ENCODE measurements at regions not wholly inside any gene's neighbourhood (a gene's known extent, or its start where the extent isn't known, plus 50 kb on each side); places are given as distances from the start of the nearest gene placed in this dataset.
"Not testable (repeated sequence)": the region's sequence is repeated elsewhere in the genome, so short reads cannot be mapped to it uniquely, and the experiment has no call there.

DNA sequence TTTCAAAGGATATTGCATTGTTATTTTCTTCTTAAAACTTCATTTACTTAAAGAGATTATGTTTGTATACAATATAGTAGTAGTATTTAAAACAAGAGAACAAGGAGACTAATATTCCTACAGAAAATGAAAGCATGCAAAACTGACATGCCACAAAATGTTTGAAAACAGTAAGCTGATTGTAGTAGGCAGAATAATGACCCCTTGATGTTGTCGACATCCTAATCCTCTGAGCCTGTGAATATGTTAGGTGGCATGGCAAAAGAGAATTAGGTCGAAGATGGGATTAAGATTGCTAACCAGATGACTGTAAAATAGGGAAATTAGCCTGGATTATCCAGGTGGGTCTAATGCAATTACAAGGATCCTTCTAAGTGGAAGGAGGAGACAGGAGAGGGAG is 522.2 kb upstream of the NR3C2 start:
- DNase-seq (ENCODE audit: low spot score in 2 of 2) (no peak), FAIRE-seq (no peak)

DNA sequence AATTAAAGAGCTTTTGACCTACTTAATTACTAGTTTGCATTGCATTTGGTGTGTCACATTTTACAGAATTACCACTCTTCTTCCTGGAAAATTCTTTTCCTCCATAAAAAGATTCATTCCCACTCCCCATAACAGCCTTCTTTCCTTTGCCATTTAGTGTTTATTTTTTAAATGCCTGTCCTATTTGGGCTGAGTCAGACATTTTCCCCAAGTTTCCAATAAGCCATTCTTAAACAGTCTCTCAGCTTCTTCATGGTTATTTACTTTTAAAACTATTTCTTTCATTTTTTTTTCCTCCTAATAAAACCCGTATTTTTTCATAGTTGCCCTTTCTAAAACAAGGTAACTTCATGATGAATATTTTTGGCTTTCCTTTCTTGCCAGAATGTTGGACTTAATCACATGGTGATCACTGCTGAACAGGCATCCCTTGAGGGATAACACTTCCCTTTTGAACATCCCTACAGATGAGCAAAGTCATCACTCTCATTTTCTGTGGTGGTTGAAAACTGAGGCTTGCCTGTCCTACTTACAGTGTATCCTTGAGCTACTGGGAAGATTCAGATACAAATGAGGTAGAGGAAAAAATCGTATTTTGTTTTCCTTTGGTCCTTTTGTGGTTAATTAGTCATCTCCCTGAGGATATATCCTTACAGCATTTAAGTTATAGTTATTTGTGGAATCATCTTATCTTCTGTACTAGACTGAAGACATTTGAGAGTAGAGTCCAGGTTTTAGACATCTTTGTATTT is 520.5 kb upstream of the NR3C2 start:
- FAIRE-seq (no peak), DNase-seq (ENCODE audit: low spot score in 2 of 2) (no peak)

DNA sequence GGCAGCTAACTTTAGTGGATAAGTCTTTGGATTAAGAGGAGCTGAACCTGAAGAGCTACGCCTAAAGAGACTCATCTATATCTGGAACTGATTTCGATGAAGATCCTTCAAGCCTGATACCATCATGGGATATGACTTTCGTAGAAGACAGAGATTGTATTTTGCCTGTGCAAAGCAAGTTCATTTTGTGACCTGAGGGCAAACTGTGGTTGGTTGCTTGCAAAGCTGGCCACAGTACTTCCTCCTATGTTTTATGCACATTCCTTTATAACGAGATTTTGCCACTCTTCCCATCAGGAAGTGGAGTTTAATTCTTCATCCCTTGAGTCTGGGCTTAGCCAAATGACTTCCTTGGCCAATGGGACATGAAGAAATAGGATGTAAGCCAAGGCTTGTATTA is 519.3 kb upstream of the NR3C2 start:
- no peak for FAIRE-seq
- DNase-seq (ENCODE audit: low spot score in 2 of 2), result no peak

DNA sequence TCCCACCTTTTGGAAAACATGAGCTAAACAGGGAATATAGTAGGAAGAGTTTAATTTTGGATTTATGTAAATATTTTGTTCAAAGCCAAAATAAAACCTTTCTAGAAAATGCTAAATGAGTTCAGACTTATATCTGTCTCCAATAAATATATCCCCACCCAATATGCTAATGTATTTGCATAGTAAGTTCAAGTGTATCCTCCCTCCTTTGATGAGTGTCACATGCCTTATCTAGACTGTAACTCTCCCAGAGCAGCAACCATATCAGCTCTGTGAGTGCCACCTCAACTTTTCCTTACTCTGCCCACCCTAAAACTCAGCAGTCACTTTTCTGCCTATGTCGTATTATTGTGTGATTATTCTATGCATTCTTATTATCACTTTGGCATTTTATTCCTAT is 516.1 kb upstream of the NR3C2 start:
- no peak for DNase-seq (ENCODE audit: low spot score in 2 of 2)
- no peak for FAIRE-seq

DNA sequence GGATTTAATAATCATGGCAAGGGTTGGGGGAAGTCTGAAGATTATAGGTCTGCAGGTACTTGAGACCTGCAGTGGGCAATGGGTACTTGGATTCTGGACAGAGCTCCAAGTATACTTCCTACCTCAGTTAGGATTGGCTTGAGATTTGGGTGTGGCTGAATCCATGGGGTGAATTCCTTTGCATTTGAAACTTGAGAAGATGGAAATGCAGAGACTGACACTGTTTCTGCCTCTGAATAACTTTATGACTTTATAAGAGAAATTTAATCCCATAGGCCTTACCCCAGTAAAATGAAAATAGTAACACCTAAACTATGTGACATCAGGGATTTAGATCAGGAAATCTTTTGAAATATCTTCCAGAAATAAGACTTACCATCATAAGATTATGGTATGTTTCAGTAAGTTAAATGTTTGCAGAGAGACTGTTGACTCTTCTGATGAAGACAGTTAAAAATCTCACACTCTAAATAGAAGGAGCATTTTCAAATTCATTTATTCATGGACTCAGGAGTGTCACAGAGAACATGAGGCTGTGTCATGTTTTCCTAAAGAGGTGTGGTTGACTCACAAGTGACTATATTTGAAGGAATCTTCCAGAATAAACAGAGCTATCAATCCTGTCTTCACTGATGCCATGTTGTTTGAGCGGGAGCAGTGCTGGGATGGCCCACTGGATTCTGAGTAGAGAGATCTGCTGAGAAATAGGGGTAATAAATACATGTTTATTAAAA is 513.5 kb upstream of the NR3C2 start:
- DNase-seq (ENCODE audit: low spot score in 2 of 2), result no peak
- no peak for FAIRE-seq

DNA sequence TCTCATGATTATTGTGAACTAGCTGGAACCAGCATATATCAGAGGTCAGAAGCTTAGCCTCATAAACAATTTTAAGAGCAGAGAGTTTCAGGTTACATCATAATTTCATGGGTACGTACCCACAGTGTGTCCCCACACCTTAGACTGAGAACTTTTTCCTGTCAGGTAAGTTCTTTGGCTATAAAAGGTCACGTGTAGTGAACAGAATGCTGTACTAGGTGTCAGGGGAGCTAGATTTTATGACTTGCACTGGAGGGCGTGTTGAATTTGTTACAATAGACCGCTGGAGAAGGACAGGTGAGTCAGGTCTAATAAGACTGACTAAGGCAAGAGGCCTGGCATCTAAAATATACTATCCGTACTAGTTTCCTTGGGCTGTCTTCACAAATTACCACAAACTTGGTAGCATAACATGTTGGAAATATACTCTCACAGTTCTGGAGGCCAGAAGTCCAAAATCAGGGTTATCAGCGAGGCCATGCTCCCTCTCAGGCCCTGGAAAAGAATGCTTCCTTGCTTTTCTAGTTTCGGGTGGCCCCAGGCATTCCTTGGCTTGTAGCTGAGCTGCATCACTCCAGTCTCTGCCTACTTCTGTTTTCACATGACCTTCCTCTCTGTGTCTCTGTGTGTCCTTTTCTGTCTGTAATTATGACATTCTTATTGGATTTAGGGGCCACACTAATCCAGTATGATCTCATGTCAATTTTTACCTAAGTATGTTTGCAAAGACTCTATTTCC is 512.0 kb upstream of the NR3C2 start:
- FAIRE-seq (no peak), DNase-seq (ENCODE audit: low spot score in 2 of 2) (no peak)

DNA sequence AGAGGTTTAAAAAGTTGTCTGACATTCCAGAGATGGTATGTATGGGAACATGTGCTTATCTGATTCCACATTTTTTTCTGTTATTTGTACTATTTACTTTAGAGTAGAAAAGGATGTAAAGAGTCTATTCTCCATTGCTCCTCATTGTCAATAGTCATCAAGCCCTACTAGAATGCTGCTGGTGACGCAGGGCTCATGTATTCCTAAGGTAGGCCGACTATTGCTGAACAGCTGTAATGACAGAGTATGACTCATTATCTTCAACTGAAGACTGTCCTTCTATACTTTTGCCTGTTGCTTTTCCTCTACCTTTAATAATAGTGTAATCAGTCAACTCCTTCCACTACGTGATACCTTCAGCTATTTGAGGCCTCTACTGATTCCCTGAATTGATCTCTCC is 509.1 kb upstream of the NR3C2 start:
- FAIRE-seq (no peak), DNase-seq (ENCODE audit: low spot score in 2 of 2) (no peak)

DNA sequence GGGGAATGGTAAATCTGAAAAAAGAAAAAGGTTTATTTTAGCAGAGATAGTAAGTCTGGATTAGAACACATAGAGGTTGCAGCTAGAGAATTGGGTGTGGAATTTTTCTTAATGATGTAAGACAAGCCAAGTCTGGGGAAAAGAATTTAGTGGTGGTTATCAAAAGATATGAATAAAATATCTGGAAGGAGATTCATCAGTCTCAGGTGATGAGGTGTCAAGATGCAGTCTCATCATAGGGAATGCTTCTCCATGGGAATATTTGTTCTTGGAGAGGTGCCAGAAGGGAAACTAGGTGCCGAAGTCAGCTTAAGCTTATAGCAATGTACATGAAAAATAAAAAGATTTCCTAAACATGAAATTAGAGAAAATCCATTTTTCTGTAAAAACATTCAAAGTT is 504.1 kb upstream of the NR3C2 start:
- DNase-seq (ENCODE audit: low spot score in 2 of 2) (no peak), FAIRE-seq (no peak)

DNA sequence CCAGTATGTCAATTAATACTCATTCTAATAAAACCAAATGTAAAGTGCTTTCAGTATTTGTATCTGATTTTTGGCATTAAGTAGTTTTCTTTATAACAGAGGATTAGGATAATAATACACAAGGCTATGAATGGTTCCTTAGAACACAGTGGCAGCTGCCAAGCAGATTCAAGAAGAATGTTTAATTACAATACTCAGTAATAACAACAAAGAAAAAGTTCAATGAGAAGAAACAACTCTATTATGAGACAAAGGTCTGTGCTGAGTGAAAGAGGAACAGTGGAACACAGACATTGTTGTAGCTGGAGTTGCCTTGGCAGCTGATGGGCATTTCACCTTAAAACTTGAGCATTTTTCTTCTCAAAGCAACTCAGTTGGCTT is 502.6 kb upstream of the NR3C2 start:
- DNase-seq (ENCODE audit: low spot score in 2 of 2) (no peak), FAIRE-seq (no peak)

DNA sequence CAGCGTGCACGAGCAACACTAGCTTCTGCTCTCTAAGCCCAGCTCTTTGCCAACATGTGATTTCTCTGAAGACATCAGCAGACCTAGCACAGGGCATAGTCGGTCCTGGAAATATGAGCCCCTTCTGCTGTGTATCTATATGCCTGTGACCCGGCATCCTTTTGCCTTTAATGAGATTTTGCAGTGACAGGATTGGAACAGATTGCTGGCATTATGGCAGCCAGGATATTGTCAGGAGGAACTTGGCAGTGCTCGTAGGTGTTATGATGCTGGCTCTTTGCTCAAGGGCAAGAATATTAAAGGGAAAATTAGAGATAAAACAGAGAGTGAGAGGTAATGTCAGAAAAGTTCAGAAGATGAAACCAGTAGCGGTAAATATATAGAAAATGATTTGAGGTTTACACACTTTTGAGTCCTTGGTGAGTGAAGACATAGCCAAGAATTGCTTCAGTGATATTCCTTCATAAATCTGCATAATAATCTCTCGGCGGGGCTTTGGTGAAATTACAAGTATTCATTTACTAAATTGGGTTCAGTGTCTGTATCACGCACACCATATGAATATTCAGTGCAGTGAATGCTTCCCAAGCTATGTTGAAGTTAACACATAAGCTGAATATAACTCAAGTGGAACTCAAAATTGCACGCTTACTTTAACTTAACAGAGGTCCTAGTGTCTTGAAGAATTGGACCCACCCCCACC is 502.1 kb upstream of the NR3C2 start:
- FAIRE-seq, result no peak
- DNase-seq (ENCODE audit: low spot score in 2 of 2), result no peak

DNA sequence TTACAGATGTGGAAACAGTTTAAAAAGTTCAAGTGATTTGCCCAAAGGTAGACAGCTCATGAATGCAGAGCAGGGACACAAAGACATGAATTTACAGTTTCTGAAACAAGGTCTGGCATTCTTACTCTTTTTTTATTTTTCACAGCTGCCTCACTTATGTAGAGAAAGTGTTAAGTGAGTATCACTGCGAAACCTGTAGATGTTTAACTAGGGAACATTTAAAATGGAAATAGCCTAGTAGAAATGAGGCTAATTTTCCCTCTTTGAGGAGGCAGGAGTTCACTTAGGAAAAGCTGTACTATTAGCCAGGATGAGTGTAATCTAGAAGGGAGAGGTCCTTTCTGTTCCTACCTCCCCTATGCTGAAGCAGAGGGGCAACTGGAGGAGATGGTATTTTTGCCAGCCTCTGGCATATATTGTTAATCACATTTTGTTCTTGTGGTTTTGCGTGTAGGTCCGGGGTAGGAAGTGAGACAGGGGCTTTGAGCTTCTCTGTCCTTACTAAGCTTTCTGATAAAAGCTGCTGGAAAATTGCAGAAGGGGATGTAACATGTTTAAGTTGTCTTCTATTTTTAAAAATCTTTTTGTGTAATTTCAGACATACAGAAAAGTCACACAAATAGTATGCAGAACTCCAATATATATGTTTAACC is 492.8 kb upstream of the NR3C2 start:
- no peak for DNase-seq (ENCODE audit: low spot score in 2 of 2)
- no peak for FAIRE-seq

DNA sequence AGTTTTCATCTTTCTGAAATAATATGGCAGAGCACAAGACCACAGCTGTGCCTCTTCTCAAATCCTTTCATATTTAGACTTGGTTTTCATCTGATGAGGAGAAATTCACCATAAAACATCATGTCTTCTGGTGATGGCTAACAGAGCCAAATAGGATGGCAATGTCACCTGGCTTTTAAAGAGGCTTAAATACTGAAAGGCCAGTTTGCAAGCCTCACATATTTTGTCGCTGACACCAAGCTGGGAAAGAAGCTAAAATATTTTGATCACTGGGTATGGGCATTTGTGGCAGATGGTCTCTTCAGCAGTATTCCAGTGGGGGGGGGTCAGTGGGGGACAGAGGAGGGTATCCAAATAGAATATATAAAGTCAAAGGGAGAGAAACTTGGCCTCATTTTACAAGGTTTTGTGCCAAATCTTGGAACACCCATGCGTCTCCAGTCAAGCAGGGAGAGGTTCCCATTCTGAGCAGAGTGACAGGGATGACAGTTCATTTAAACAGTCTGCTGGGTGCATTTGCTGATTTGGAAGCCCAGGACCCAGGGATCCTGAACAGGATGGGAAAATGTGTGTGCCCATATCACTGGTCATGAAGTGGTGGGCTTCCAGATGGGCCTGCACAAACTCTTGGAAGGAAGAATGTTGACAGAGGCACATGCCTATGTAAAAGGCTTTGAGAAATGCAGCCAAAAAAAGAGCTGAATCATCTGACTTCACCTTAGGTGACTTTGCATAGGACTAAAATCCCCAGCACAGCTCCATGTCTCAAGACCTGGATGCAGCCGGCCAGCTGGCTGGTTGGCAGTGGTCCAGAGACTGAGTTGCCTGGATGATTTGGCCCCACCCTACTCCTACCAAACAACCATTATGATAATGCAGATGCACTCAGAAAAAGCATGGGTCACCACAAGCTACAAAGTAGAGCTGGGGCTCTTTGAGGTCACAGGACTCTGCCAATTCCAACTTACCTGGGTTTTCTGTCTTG is 484.4 kb upstream of the NR3C2 start:
- FAIRE-seq (no peak), DNase-seq (ENCODE audit: low spot score in 2 of 2) (no peak)

DNA sequence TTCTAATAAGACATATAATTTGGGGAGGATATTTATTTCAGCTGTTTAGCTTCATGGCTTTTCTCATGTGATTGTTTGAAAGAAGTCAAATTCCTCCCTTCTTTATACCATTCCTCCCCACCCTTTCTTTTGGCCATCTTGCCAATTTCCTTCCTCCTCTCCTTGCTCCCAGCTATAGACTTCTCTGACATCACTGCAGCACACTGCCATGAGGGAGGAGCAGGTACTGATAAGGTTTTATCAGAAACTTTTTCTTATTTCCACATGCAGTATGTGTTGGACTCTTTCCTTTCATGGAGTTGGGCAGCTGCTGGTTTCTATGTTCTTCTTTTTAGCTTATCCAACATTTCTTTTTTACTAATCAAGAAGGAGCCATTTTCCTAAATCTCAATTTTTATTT is 481.7 kb upstream of the NR3C2 start:
- DNase-seq (ENCODE audit: low spot score in 2 of 2), result no peak
- FAIRE-seq, result no peak

DNA sequence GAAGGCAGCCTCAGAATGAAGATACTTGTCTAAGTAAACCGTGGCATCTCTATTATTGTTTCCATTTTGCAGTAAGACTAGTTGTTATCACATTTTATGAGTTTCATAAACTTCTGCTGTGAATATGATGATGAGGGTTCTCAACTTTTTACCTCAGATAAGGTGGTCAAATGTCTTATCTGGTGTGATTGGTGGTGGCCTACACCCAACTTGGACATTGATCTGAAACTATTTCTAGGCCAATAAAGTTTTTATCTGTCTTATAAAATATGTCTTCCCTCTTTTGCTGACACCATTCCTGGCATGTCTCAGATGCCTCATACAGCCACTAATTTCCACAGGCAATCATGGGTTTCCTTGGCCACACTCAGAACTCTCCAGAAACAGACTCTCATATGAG is 480.3 kb upstream of the NR3C2 start:
- DNase-seq (ENCODE audit: low spot score in 2 of 2) (no peak), FAIRE-seq (no peak)

DNA sequence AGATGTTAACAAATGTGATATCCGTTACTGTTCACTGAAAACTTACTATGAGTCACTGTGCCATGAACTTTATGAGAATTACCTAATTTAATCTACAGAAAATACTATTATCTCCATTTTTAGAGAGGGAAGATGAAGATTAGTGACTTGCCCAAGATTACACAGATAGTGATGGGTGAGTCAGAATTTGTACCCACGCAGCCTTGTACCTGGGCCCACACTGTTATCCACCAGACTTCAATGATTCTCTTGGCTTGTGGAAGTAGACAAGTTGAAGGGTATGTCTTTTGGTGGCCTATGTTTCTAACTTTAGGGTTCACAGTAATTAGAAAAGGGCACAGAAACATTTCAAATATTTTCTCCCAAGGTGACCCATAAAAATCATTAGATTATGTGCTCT is 472.5 kb upstream of the NR3C2 start:
- no peak for FAIRE-seq
- no peak for DNase-seq (ENCODE audit: low spot score in 2 of 2)

DNA sequence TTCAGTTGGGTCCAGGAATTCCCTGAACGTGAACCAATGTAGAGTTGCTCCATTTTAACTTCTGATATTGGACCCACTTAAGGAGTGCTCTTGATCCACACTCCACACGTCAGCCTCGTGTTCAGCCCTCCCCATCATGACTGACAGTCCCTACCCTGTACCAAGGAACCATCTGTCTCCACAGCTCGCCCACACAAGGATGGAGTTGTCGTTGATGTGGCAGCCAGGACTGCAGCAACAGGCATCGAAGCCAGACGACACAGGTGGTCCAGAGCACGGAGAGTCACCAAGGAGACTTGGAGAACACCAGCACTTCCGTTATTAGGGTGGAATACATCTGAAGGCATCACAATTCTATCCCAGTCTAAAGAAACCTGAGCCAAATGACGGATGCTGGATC is 472.1 kb upstream of the NR3C2 start:
- no peak for DNase-seq (ENCODE audit: low spot score in 2 of 2)
- FAIRE-seq, result no peak

DNA sequence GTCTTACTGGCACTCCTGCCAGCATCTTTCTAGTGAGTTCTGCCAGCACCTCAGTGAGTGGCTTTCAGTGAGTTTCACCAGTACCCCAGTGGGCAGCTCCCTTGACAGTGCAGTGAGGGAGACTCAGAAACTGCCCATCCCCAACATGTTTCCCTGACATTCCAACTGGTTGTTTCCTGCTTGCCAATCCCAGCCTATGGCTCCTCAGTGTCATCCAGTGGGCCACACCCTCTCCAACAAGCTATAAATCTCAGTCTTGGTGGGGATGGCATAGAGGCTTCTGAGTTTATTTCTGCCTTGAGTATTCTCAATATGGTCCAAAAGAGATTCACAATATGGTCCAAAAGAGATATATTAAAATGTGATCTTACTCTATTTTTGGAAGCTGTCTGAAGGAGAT is 461.2 kb upstream of the NR3C2 start:
- DNase-seq (ENCODE audit: low spot score in 2 of 2) (no peak), FAIRE-seq (no peak)

DNA sequence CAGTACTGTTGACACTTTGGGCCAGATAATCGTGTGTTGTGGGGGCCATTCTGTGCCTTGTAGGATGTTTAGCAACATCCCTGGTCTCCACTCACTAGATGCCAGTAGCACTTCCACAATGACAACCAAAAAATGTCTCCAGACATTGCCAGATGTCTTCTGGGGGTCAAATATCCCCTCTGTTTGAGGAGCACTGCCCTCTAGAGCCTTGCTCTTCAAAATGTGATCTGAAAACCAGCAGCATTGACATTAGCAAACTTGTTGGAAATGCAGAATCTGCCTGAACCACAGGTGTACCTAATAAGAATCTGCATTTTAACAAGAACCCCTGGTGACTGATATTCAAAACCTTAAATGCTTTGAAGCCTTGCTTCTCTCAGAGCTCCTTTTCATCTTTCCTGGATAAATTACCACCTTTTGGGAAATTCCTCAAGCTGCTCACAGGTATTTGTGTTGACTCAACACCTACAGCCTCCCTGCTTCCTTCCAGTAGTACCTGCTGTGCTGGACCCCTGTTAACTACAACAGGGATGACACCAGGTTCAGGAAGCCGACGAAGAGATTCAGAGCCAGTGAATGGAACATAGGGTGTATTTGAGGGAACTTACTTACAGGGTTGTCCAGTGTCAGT is 459.0 kb upstream of the NR3C2 start:
- DNase-seq (ENCODE audit: low spot score in 2 of 2) (no peak), FAIRE-seq (no peak)

DNA sequence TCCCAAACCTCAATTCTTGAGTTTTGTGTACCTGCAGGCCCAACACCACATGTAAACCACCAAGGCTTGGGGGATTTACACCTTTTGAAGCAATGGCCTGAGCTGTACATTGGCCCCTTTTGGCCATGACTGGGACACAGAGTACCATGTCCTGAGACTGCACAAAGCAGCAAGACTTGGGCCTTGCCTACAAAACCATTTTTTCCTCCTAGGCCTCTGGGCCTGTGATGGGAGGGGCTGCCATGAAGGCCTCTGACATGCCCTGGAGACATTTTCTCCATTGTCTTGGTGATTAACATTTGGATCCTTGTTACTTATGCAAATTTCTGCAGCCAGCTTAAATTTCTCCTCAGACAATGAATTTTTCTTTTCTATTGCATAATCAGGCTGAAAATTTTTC is 455.9 kb upstream of the NR3C2 start:
- FAIRE-seq; DNase-seq (ENCODE audit: low spot score in 2 of 2): not testable (repeated sequence)
